Muscle layer of duodenum (tissue), 2 donors: ENCODE measurements at regions not wholly inside any gene's neighbourhood (a gene's known extent, or its start where the extent isn't known, plus 50 kb on each side); places are given as distances from the start of the nearest gene placed in this dataset.

ENCODE experiments used
- H3K27ac ChIP-seq: one replicate; pipeline ENCODE4 v1.7.0; 2013; ENCODE audit warnings: mild to moderate bottlenecking, low read length
- H3K27me3 ChIP-seq: one replicate; pipeline ENCODE4 v1.7.0; 2013; ENCODE audit warnings: low read depth, mild to moderate bottlenecking, control low read depth, low read length
- H3K36me3 ChIP-seq, 2 donors: one replicate each; pipeline ENCODE4 v1.7.0; 2013; ENCODE audit warnings: low read length in 2 of 2, control low read depth in 1 of 2, mild to moderate bottlenecking in 1 of 2; ENCODE audit not compliant: insufficient read depth in 2 of 2, control insufficient read depth in 1 of 2
- H3K4me1 ChIP-seq, 2 donors: one replicate each; pipeline ENCODE4 v1.7.0; 2013; ENCODE audit warnings: low read length in 2 of 2, mild to moderate bottlenecking in 2 of 2, control low read depth in 1 of 2, moderate library complexity in 1 of 2; ENCODE audit not compliant: insufficient read depth in 2 of 2, control insufficient read depth in 1 of 2
- H3K4me3 ChIP-seq, 2 donors: one replicate each; pipeline ENCODE4 v1.7.0; 2013; ENCODE audit warnings: low read length in 2 of 2, low read depth in 1 of 2, mild to moderate bottlenecking in 1 of 2
- H3K9me3 ChIP-seq, 2 donors: one replicate each; pipeline ENCODE4 v1.7.0; 2013; ENCODE audit warnings: low read length in 2 of 2, control low read depth in 1 of 2, mild to moderate bottlenecking in 1 of 2; ENCODE audit not compliant: control insufficient read depth in 1 of 2
- donor health status: healthy.

- H3K27ac ChIP-seq = no peak overlapping the region
- peaks cover 0 to 3% of the 10 kb centered on the region in 2 donors for H3K9me3 ChIP-seq
- no peaks in the 10 kb centered on the region for H3K4me1 ChIP-seq
- no peaks in the 10 kb centered on the region for H3K27me3 ChIP-seq
- H3K36me3 ChIP-seq = no peaks in the 10 kb centered on the region
- H3K4me3 ChIP-seq = no peak overlapping the region
Measured at GRCh38 chr4:152211936-152212653, 323.8 kb downstream of the FBXW7 start.

DNA sequence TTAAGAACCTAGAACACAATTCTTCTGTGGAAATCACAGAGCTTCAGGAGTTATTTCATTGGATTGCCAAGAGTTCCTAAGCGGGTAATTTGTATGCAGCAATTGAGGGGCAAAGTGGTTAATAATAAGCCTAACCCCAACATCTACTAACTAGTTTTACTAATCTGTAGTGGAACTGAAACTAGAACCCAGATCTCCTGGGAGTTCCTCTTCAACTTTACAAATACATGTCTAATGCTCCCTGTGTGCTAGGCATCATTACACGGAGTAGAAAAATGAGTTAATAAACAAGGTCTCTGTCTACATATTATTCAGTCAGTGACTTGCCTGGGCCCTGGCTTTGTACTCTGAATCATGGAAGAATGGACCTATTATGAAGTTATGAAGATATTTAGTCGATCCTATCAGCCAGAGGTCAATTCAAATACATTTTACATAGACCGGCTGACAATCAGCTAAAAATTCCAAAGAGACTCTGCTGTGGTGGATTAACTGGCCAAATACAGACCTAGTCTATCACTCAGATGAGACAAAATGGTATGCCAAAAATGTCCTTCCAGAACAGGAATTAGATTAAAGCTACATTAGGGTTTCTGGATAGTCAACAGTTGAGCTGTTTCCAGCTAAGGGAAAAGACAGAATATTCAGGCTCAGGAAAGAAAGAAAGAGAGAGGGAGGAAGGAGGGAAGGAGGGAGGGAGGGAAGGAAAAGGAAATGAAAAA, 326.0 kb downstream of the FBXW7 start:
- no peak overlapping the region for H3K27ac ChIP-seq
- no peaks in the 10 kb centered on the region for H3K4me1 ChIP-seq

GRCh38 chr4:152207378-152207720, 328.5 kb downstream of the FBXW7 start:
- Histone ChIP-seq H3K9me3 (no peaks in the 10 kb centered on the region), H3K36me3 (no peaks in the 10 kb centered on the region), H3K4me3 (no peak overlapping the region), H3K27me3 (no peaks in the 10 kb centered on the region), H3K27ac (no peak overlapping the region), H3K4me1 (no peaks in the 10 kb centered on the region)

More for the DNA sequence above, 326.0 kb downstream of the FBXW7 start:
- Histone ChIP-seq H3K9me3 (no peaks in the 10 kb centered on the region), H3K4me3 (no peak overlapping the region), H3K27me3 (no peaks in the 10 kb centered on the region), H3K36me3 (no peaks in the 10 kb centered on the region)

GRCh38 chr4:152206646-152207377, 329.1 kb downstream of the FBXW7 start:
- Histone ChIP-seq H3K4me1 (no peaks in the 10 kb centered on the region), H3K36me3 (no peaks in the 10 kb centered on the region), H3K4me3 (no peak overlapping the region), H3K27ac (no peak overlapping the region), H3K27me3 (no peaks in the 10 kb centered on the region), H3K9me3 (no peaks in the 10 kb centered on the region)

- Histone ChIP-seq H3K27me3 (no peaks in the 10 kb centered on the region), H3K4me1 (no peaks in the 10 kb centered on the region), H3K27ac (no peak overlapping the region), H3K36me3 (no peaks in the 10 kb centered on the region), H3K4me3 (no peak overlapping the region), H3K9me3 (no peaks in the 10 kb centered on the region)
Measured at GRCh38 chr4:152206185-152206584, 329.7 kb downstream of the FBXW7 start.

GRCh38 chr4:152202415-152202814, 333.5 kb downstream of the FBXW7 start:
- Histone ChIP-seq H3K4me1 (no peaks in the 10 kb centered on the region), H3K27me3 (no peaks in the 10 kb centered on the region), H3K27ac (no peak overlapping the region), H3K9me3 (no peaks in the 10 kb centered on the region), H3K4me3 (no peak overlapping the region), H3K36me3 (no peaks in the 10 kb centered on the region)

DNA sequence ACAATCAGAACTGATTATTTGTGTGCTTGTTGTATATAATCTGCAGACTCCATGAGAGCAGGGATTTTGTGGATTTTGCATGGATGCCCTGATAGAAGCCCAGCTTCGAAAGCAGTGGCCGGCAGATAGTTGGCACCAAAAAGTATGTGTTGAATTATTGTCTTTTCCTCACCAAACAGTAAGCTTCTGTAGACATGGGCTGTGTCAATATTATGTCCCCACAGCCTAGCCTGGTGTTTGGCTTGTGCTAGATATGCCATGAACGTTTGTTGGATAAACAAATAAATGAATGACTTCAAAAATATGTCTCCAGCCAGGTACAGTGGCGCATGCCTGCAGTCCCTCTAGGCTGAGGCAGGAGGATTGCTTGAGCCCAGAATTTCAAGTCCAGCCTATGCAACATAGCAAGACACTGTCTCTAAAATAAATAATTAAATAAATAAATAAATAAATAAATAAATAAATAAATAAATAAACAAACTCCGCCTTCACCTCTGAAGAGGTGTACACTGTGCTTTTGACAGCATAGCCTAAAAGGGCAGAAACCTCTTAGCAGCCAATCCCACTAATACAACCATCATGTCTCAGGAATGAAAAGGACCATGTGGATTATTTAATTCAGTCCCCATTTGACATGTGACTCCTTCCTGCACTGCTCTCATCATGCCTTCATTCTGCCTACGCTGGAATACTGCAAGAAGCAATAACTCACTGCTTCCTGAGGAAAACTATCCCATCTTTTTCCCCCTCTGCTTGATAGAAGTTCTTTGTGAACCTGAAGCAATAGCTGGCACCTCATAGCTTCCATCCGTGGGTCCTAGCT, 335.2 kb downstream of the FBXW7 start:
- Histone ChIP-seq H3K36me3 (no peaks in the 10 kb centered on the region), H3K27me3 (no peaks in the 10 kb centered on the region), H3K4me1 (no peaks in the 10 kb centered on the region), H3K4me3 (no peak overlapping the region), H3K9me3 (no peaks in the 10 kb centered on the region), H3K27ac (no peak overlapping the region)

DNA sequence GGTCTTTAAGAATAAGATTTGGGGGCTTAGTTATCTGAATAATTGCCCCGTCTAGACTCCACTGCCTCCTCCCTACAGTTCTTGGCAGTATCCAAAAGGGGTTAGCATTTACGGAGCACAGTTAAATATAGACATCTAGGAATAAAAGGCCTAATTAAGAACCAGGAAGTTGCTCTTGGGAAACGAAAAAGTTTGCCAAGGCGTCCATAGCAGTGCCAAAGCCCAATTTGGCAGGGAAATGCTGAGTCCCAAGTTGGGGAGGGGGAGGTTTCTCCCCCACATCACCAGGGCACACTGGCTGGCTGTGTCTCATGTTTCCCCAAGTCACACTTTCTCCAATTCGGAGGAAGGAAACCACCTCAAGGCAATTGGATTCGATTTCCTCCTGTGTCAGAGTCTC, 338.7 kb downstream of the FBXW7 start:
- H3K27ac ChIP-seq = no peak overlapping the region

DNA sequence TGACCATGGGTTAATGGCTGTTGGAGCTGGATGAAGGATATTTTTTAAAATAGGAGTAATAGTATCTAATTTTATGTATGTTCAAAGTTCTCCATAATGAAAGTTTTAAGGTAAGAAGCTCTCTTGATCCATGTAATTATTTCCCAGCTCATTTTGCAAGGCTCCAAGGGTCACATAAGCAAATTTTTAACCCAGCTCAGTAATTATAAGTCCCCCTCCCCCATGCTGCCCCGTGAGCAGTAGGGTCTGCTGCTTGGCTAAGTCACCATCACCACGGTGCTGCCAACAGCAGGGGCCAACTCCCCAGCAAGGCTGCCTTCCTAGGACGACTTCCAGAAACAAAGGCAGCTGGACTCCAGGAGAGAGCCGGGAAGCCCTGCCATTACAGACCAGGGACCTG, 340.0 kb downstream of the FBXW7 start:
- Histone ChIP-seq H3K4me3 (no peak overlapping the region), H3K4me1 (no peaks in the 10 kb centered on the region), H3K36me3 (no peaks in the 10 kb centered on the region), H3K27me3 (no peaks in the 10 kb centered on the region), H3K27ac (no peak overlapping the region), H3K9me3 (no peaks in the 10 kb centered on the region)

More for the DNA sequence above, 338.7 kb downstream of the FBXW7 start:
- H3K36me3 ChIP-seq = no peaks in the 10 kb centered on the region
- no peaks in the 10 kb centered on the region for H3K9me3 ChIP-seq
- no peaks in the 10 kb centered on the region for H3K4me1 ChIP-seq
- H3K27me3 ChIP-seq = no peaks in the 10 kb centered on the region
- H3K4me3 ChIP-seq = no peak overlapping the region

DNA sequence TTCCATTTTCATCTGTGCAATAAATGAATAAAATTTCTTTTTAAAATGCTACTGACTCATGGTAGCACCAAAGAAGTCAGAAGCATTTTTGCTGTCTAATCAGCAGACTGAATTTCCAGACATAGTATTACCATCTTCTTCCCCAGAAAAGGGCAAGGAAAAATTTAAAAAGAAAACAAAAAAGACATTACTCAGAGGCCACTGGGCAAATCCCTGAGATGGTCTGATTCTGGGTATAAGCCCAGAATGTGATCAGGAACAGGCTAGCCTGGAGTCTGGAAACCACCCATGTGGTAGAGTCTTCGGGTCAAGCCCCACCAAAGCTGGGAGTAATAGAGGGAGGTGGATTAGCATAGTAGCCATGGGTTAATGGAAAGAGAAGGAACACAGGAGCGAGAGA, 342.8 kb downstream of the FBXW7 start:
- Histone ChIP-seq H3K9me3 (no peaks in the 10 kb centered on the region), H3K27ac (no peak overlapping the region), H3K4me1 (no peaks in the 10 kb centered on the region), H3K36me3 (no peaks in the 10 kb centered on the region), H3K27me3 (no peaks in the 10 kb centered on the region), H3K4me3 (no peak overlapping the region)

DNA sequence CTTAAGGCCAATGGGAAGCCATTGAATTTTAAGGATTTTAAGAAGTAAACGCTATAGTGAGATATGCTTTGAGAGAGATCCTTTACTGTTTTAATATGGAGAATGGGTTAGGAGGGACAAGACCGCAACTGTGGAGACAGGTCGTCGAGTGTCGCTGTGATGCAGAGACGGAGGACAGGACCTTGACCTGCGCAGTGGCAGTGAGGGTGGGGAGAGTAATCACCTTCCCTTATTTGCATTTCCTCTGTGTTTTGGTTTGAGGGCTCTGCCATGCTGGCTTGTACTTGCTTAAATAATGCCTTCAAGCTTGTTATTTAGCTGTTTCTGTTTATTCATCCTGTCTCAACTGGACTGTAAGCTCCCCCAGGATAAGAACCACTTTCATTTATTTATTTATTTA, 345.0 kb downstream of the FBXW7 start:
- Histone ChIP-seq H3K27me3 (no peaks in the 10 kb centered on the region), H3K4me1 (no peaks in the 10 kb centered on the region), H3K4me3 (no peak overlapping the region), H3K36me3 (no peaks in the 10 kb centered on the region), H3K27ac (no peak overlapping the region), H3K9me3 (no peaks in the 10 kb centered on the region)
